DMS79 treated with DMSO at 0.1 percent for 48 hours (cell line): ENCODE measurements at regions not wholly inside any gene's neighbourhood (a gene's known extent, or its start where the extent isn't known, plus 50 kb on each side); places are given as distances from the start of the nearest gene placed in this dataset.

Experiments used
- DNase-seq: peaks from one replicate; lab custom pipeline; 2025; lab: John Stamatoyannopoulos, UW

- no peak for DNase-seq
These were observed 543.0 kb upstream of the KCNMB2 start for GRCh38 chr3:177992993-177993970.

- no peak for DNase-seq
These were observed 541.3 kb upstream of the KCNMB2 start for GRCh38 chr3:177994976-177995375.

DNA sequence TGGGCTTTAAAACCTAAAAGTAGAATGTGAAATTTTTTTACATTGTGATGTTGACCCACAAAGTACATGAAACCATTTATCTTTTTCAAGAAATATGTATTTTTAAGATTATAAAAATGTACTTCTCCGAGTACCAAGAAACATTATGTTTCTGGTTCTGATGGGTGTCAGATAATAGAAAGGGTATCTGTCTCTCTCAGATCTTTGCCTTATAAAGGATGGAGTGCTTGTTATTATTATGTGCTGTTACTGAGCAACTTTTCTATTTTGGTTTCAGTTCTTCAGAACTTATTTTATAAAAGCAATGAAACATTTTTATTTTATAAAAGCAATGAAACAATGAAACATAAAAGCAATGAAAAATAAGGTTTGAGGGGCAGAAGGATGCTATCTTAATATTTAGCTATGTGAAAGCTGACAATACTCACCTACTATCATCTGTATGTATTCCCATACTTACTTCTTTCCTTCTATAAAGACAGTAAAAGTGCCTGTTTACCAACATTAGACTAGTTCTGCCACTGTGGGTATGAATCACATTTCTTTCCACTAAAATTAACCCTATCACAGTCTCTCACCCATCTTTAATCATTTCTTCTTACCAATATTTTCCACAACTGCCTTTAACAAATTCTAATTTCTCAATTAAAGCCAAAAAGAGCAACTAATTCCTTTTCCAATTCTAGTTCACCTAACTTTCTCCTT, 540.7 kb upstream of the KCNMB2 start:
- no peak for DNase-seq

GRCh38 chr3:178001670-178002101, 534.5 kb upstream of the KCNMB2 start:
- no peak for DNase-seq

DNA sequence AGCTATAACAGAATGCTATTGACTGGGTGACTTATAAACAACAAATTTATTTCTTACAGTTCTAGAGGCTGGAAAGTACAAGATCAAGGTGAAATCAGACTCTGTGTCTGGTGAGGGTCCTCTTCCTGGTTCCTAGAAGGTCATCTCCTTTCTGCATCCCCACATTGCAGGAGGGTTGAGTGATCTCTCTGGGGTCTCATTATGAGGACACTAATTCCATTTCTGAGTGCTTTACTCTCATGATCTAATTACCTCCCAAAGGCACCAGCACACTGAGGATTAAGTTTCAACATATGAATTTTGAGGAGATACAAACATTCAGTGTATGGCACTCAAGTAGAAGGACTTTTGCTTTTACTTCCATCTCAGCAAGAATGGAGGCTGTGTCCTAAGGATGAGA, 534.1 kb upstream of the KCNMB2 start:
- no peak for DNase-seq

GRCh38 chr3:178003756-178004155, 532.5 kb upstream of the KCNMB2 start:
- DNase-seq, result no peak

GRCh38 chr3:178005961-178006360, 530.3 kb upstream of the KCNMB2 start:
- DNase-seq, result no peak

- no peak for DNase-seq
These were observed 525.9 kb upstream of the KCNMB2 start for GRCh38 chr3:178010306-178010705.

- no peak for DNase-seq
These were observed 516.6 kb upstream of the KCNMB2 start for GRCh38 chr3:178019645-178020044.

- no peak for DNase-seq
These were observed 513.6 kb upstream of the KCNMB2 start for GRCh38 chr3:178022599-178022998.

DNA sequence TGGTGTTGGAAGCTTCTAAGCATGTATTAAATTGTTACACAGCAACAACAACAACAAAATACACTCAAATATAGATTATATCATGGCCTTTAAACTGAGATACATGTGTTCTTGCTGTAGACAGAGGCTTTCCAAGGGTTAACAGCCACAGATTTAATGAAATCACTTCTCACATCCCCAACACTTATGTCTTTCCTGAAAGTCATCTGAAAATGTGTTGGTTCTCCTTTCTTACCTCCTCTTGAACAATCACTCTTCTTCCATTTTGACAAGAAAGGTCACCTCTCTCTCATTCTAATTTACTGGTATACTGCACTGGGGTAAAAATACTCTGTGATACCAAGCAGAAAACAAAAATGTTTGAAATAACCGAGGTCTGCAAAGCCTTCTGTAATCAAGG, 507.3 kb upstream of the KCNMB2 start:
- DNase-seq, result no peak

- DNase-seq, result no peak
These were observed 499.6 kb upstream of the KCNMB2 start for GRCh38 chr3:178036451-178037144.

GRCh38 chr3:178041931-178042330, 494.3 kb upstream of the KCNMB2 start:
- DNase-seq, result no peak

GRCh38 chr3:178042376-178042775, 493.9 kb upstream of the KCNMB2 start:
- no peak for DNase-seq

GRCh38 chr3:178043084-178043483, 493.2 kb upstream of the KCNMB2 start:
- no peak for DNase-seq

- no peak for DNase-seq
These were observed 491.9 kb upstream of the KCNMB2 start for GRCh38 chr3:178044320-178044719.

DNA sequence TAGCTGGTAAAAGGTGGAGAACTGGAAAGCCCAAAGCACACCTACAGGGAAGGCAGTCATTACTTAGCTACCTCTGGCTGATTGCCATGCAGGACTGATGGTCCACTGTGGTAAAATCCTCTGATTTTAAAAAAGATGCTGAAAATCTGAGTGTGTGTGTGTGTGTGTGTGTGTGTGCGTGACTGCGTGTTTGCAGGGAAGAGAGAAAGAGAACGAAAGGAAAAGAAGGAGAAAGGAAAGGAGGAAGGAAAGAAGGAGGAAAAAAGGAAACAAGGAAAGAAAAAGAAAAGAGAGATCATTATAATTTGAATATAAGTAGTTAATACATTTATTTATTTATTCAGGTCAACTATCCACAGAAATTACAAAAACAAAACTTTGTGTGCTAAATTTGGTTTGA, 488.7 kb upstream of the KCNMB2 start:
- no peak for DNase-seq

DNA sequence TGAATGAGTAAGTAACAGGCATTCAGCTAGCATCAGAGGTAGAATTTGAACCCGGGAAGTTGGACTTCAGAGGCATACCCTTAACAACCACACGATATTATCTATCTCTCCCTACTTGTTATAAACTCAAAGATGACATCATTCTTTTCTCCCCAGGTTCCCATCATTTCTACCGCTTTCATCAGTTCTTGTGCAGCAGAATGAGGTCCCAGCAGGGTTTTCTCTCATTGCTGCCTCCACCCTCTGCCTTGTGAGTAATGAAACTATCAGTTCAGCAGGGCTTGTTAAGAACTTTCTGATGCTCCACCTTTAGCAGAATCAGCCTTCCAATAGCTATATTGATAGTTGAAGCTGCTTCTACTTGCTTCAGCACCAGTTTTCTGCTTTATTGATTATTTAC, 487.5 kb upstream of the KCNMB2 start:
- no peak for DNase-seq

GRCh38 chr3:178054471-178054870, 481.8 kb upstream of the KCNMB2 start:
- no peak for DNase-seq

DNA sequence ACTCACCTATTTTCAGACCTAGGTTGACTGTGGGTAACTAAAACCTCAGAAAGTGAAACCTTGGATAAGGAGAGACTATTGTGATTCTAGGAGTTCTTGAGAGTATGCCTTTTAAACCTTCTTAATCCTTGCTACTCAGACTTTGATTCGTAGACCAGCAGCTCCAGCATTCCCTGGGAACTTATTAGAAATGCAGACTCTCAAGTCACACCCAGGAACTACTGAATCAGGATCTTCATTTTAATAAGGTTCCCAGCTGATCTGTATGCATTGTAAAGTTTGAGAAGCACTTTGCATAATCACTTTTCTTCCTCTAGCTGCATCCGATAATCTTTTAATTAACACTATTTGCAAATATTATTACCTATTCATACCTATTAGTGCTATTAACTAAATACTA, 480.3 kb upstream of the KCNMB2 start:
- DNase-seq, result no peak

DNA sequence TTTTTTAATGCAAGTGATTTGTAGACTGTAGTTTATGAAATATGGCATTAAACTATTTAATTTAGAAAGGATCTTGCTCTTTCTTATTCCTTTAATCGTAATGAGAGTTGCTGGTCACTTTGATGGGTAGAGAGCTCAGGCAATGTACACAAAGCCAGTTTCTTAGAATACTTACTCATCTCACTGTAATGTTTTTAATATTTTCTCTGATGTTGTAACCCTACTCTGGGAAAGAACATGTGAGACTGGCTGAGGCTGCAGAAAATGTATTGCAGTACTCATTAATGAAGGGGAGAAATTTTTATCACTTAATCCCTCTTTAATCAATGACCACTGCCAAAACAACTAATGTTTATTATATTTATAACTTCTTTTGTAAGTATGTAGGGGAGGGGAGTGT, 479.4 kb upstream of the KCNMB2 start:
- DNase-seq, result no peak

- DNase-seq, result no peak
These were observed 477.6 kb upstream of the KCNMB2 start for GRCh38 chr3:178058629-178059028.

DNA sequence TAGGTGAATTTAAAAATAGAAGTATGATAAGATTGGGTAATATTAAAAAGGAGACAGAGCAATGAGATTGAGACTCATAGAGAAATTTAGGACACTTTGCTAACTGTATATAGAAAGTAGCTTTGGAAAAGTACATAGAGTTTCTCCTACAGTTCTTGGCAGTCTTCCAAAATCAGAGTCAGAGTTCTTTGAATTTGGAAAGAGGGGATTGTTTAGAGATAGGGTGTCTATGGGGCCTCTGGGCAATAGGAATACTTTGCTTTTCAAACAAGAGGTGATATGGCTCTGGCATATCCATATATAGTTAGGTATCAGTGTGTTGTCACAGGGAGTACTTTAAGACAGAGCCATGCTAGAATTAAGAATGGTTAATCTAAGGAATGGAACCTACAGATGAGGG, 477.1 kb upstream of the KCNMB2 start:
- no peak for DNase-seq
